Heart left ventricle (tissue), 16 donors: ENCODE measurements at regions not wholly inside any gene's neighbourhood (a gene's known extent, or its start where the extent isn't known, plus 50 kb on each side); places are given as distances from the start of the nearest gene placed in this dataset.

Experiments
- ATAC-seq, 4 donors: fragments of 200-7000 bp; cut with Tn5 transposase; one replicate each; pipeline ENCODE4 v1.9.1; 2020 to 2022; ENCODE audit warnings: moderate library complexity in 4 of 4, mild to moderate bottlenecking in 3 of 4, moderate number of reproducible peaks in 1 of 4
- DNase-seq, 5 donors: peaks; one replicate each; pipeline ENCODE4 v3.0.0-alpha.2; 2020
- H3K27ac ChIP-seq, 12 donors: fragments of 200-600 bp; sonication (generic) in 4 of 12; one replicate each; pipeline versions ENCODE4 v1.5.0 to v1.8.0; 2016 to 2022; ENCODE audit warnings: mild to moderate bottlenecking in 2 of 12
- H3K27me3 ChIP-seq, 9 donors: fragments of 200-600 bp; sonication (generic) in 2 of 9; one replicate each; pipeline versions ENCODE4 v1.5.1 to v1.8.0; 2016 to 2022; ENCODE audit warnings: mild to moderate bottlenecking in 3 of 9
- H3K36me3 ChIP-seq, 9 donors: fragments of 200-600 bp; sonication (generic) in 2 of 9; one replicate each; pipeline versions ENCODE4 v1.5.0 to v1.8.0; 2018 to 2022; ENCODE audit warnings: mild to moderate bottlenecking in 2 of 9
- H3K4me1 ChIP-seq, 12 donors: fragments of 200-600 bp; sonication (generic) in 4 of 12; one replicate each; pipeline versions ENCODE4 v1.5.0 to v1.8.0; 2016 to 2022; ENCODE audit warnings: mild to moderate bottlenecking in 3 of 12
- H3K4me3 ChIP-seq, 12 donors: fragments of 200-600 bp; sonication (generic) in 4 of 12; one replicate each; pipeline versions ENCODE4 v1.5.0 to v1.8.0; 2017 to 2022; ENCODE audit warnings: mild to moderate bottlenecking in 9 of 12, moderate library complexity in 4 of 12
- H3K9me3 ChIP-seq, 12 donors: fragments of 200-600 bp; sonication (generic) in 4 of 12; one replicate each; pipeline versions ENCODE4 v1.5.0 to v1.8.0; 2016 to 2022; ENCODE audit warnings: mild to moderate bottlenecking in 1 of 12
- CTCF ChIP-seq, 12 donors: fragments of 200-600 bp; sonication (generic) in 4 of 12; IDR thresholded peaks; one replicate each; pipeline versions ENCODE4 v1.5.0 to v1.8.0; 2018 to 2022; ENCODE audit warnings: antibody characterized with exemption in 12 of 12, mild to moderate bottlenecking in 5 of 12
- POLR2A ChIP-seq, 2 donors: fragments of 450-650 bp; IDR thresholded peaks; one replicate each; pipeline ENCODE4 v1.6.1; 2017; ENCODE audit warnings: antibody characterized with exemption in 2 of 2, mild to moderate bottlenecking in 2 of 2, moderate library complexity in 2 of 2
- WGBS, 4 donors: extraction: QIAGEN DNeasy Blood & Tissue Kit in 2 of 4; methylation state at CpG; one replicate each; pipeline versions ENCODE4 v1.1.5 to v1.1.7; 2013 to 2018; 5-methylcytosine and 5-hydroxymethylcytosine counted together
- intact Hi-C, 10 donors: fragments of 100-400 bp; cut with DNase I; formaldehyde crosslinking; loops; one replicate each; pipeline versions ENCODE4 v1.11.1 to v1.14.2; 2022
- donor health status: ischemic (EF 13 %, LVEDD 7.1; RV severe dilation, severe dysfunction).
- donor health status: healthy with polysubstance abuse.
- donor health status: DM: no; HTN: yes; CAD: no.
- donor health status: DM: no; HTN: no; CAD: no.
- donor health status: ischemic (EF 25% LVEDD 6.9; RV normal size, moderate dysfunction).
- donor health status: ischemic (EF 25% LVEDD 5.7; RV mildly dilated, moderate dysfunction).
- donor health status: healthy.
- donor health status: DM: yes; HTN: yes; CAD: no.
- donor health status: ischemic (EF 35%, LVEDD 5.7; RV mildly dilated, moderate dysfunction).
- donor health status: nonischemic (EF 11% LVEDD 7.7; RV severe dilation, severe dysfunction).
- donor health status: DM: yes; HTN: yes; CAD: no.
- donor health status: PGD.
- donor health status: ischemic (EF 29% LVEDD 5.4; RV normal size, mild dysfunction).
- donor health status: nonischemic (EF 23%, LVEDD 6.1; RV moderate dilation, normal function).

- WGBS, 4 donors = 91 to 100% (median 98%) methylated on average over 4 to 5 of the region's 5 CpGs
- DNase-seq = no peak
- Histone ChIP-seq H3K27ac (no peak overlapping the region), H3K27me3 (no peaks in the 10 kb centered on the region), H3K36me3 (no peaks in the 10 kb centered on the region), H3K4me3 (no peak overlapping the region), H3K4me1 (peaks cover 0 to 10% (median 4%) of the 10 kb centered on the region in 12 donors), H3K9me3 (no peaks in the 10 kb centered on the region)
- TF ChIP-seq POLR2A (IDR thresholded peaks at IDR 0.05) (no peak), CTCF (IDR thresholded peaks at IDR 0.05) (no peak)
- ATAC-seq = no peak
- intact Hi-C loops = no loop called here
These were observed 59.6 kb upstream of the ZMIZ1 start for GRCh38 chr10:79009145-79009544.

DNA sequence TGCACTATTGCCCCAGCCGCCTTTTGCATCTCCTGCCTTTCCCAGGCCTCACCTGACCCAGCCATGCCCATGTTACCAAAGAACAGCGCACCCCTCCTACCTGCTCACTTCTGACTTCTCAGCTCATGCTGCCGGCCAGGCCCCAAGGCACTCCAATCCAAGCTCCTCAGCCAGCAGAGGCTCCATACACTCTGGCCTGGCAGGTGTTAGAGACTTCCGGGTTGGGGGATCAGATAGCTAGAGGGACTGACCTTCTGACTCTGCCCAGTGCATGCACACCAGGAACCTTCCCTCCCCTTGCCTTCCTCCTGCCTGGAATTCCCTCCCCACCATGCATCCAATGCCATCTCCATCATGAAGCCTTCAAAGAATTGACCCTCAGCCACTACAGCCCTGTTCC is 56.2 kb upstream of the ZMIZ1 start:
- H3K27ac ChIP-seq = no peak overlapping the region
- ATAC-seq = no peak
- peaks cover 0 to under 1% (median 0%) of the 10 kb centered on the region in 12 donors for H3K9me3 ChIP-seq
- no peak for TF ChIP-seq POLR2A (IDR thresholded peaks at IDR 0.05)
- intact Hi-C loops = no loop called here
- H3K4me1 ChIP-seq = peaks cover 0 to 6% (median 2%) of the 10 kb centered on the region in 12 donors
- peak in 1 of 5 donors; percentile 20 for DNase-seq
- no peaks in the 10 kb centered on the region for H3K27me3 ChIP-seq
- no peak overlapping the region for H3K4me3 ChIP-seq
- 74 to 95% (median 95%) methylated on average over 4 of the region's 4 CpGs for WGBS, 4 donors
- H3K36me3 ChIP-seq = no peaks in the 10 kb centered on the region

DNA sequence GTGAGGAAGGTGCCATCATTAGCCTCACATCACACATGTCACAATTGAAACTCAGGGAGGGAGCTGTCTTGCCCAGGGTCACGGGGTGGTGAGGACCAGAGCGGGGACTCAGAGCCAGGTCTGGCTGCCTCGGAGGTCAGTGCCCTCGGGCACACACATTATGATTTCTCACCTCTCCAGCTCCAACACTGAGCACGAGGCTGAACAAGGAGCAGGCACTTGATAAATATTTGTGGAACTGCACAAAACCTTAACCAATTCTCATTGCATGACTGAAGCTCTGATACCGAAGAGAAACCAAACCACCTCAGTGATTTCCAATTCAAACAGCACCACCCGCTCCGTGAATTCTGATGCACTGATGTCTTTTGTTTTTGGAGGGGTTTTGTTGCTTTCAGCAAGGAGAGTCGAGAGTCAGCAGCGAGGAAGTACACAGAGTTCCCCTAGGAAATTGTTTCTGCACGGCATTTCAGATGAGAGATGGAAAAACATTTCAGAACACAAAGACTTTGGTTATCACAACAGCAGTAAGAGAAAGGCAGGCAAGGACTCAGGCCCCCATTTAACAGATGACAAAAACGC is 55.3 kb upstream of the ZMIZ1 start:
- Histone ChIP-seq H3K27ac (no peak overlapping the region), H3K9me3 (peaks cover 0 to 8% (median 0%) of the 10 kb centered on the region in 12 donors), H3K36me3 (no peaks in the 10 kb centered on the region), H3K27me3 (no peaks in the 10 kb centered on the region), H3K4me1 (peaks cover 0 to 7% (median 0%) of the 10 kb centered on the region in 12 donors), H3K4me3 (no peak overlapping the region)
- no peak for TF ChIP-seq CTCF (IDR thresholded peaks at IDR 0.05)
- TF ChIP-seq POLR2A (IDR thresholded peaks at IDR 0.05) = no peak
- DNase-seq (peak in 1 of 5 donors; percentile 7), ATAC-seq (no peak)
- intact Hi-C loops = no loop called here
- 80 to 85% (median 84%) methylated on average over 12 of the region's 12 CpGs for WGBS, 4 donors

DNA sequence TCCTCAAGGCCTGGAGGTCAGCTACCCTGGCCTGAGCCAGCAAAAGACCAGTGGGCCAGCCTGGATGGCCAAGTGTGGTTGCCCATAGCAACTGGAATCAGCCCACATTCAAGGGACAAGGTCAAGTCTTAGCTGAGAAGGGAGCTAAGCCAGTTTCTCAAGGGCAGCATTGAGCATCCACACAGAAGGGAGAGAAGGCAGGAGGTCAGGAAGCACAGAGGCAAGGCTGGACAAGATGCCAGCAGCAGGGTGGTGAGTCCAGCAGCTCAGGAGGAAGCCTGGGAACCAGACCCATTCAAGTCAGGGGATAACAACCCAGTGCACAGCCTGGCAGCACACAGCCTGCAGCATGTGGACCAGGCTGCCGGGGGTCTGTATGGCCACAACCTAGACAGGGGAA is 54.0 kb upstream of the ZMIZ1 start:
- Histone ChIP-seq H3K4me3 (no peak overlapping the region), H3K36me3 (no peaks in the 10 kb centered on the region), H3K27me3 (no peaks in the 10 kb centered on the region), H3K27ac (no peak overlapping the region), H3K4me1 (peaks cover 0 to 15% (median 0%) of the 10 kb centered on the region in 12 donors), H3K9me3 (peaks cover 0 to 8% (median 0%) of the 10 kb centered on the region in 12 donors)
- ATAC-seq (no peak), DNase-seq (peak in 1 of 5 donors; percentile 14)
- intact Hi-C loops = no loop called here
- TF ChIP-seq CTCF (IDR thresholded peaks at IDR 0.05) (no peak), POLR2A (IDR thresholded peaks at IDR 0.05) (no peak)
- 94 to 100% (median 97%) methylated on average over 1 of the region's 1 CpG for WGBS, 4 donors
